ENCODE measurements at regions not wholly inside any gene's neighbourhood (a gene's known extent, or its start where the extent isn't known, plus 50 kb on each side); places are given as distances from the start of the nearest gene placed in this dataset.

DNA sequence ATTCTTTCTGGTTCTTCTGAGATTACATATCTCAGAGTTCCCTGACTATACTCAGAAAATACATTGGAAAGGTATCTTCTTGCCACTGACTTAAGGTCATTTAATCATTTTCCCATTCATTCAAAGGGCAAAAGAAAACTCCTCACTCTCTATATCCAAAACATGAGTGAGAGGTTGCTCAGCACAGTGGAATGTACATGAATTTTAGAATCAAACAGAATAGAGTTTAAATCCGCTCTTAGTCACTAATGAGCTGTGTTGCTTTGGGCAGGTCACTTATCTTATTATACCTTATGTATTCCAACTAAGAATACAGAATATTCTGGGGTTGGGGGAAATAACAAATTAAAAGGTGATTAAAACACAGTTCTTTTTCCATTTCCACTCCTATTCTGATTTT lies 452.6 kb upstream of the KLF12 start:
- 89 to 91% (median 91%) methylated on average over 1 of the region's 1 CpG for WGBS, 3 donors
- H3K9me3 ChIP-seq (ENCODE audit: control insufficient read depth in 2 of 2, insufficient read depth in 1 of 2, low read depth in 1 of 2, low read length in 1 of 2): no peaks in the 10 kb centered on the region
- no peaks in the 10 kb centered on the region for H3K36me3 ChIP-seq (ENCODE audit: control insufficient read depth in 3 of 3, insufficient read depth in 2 of 3, low read depth in 1 of 3, low read length in 3 of 3)
- H3K27ac ChIP-seq (ENCODE audit: low read depth in 1 of 3, low read length in 2 of 3): no peak overlapping the region
- peaks cover 0 to 2% (median 0%) of the 10 kb centered on the region in 3 donors for H3K27me3 ChIP-seq (ENCODE audit: control insufficient read depth in 3 of 3, insufficient read depth in 3 of 3, low read length in 3 of 3)
- DNase-seq (no peak), FAIRE-seq (no peak)
- H3K4me1 ChIP-seq (ENCODE audit: control insufficient read depth in 3 of 3, insufficient read depth in 2 of 3, low read depth in 1 of 3, low read length in 2 of 3): no peaks in the 10 kb centered on the region
- H3K4me3 ChIP-seq (ENCODE audit: low read depth in 1 of 3, low read length in 3 of 3): no peak overlapping the region

GRCh38 chr13:74576420-74576819 lies 442.2 kb upstream of the KLF12 start:
- FAIRE-seq: no peak
- WGBS, 3 donors: 71 to 73% (median 71%) methylated on average over 5 of the region's 5 CpGs
- H3K4me3 ChIP-seq (ENCODE audit: low read depth in 1 of 3, low read length in 3 of 3): no peak overlapping the region
- H3K9me3 ChIP-seq (ENCODE audit: control insufficient read depth in 2 of 2, insufficient read depth in 1 of 2, low read depth in 1 of 2, low read length in 1 of 2): no peaks in the 10 kb centered on the region
- no peaks in the 10 kb centered on the region for H3K36me3 ChIP-seq (ENCODE audit: control insufficient read depth in 3 of 3, insufficient read depth in 2 of 3, low read depth in 1 of 3, low read length in 3 of 3)
- no peak overlapping the region for H3K27ac ChIP-seq (ENCODE audit: low read depth in 1 of 3, low read length in 2 of 3)
- no peak for DNase-seq
- peaks cover 0 to 11% (median 3%) of the 10 kb centered on the region in 3 donors for H3K27me3 ChIP-seq (ENCODE audit: control insufficient read depth in 3 of 3, insufficient read depth in 3 of 3, low read length in 3 of 3)
- H3K4me1 ChIP-seq (ENCODE audit: control insufficient read depth in 3 of 3, insufficient read depth in 2 of 3, low read depth in 1 of 3, low read length in 2 of 3): no peaks in the 10 kb centered on the region

DNA sequence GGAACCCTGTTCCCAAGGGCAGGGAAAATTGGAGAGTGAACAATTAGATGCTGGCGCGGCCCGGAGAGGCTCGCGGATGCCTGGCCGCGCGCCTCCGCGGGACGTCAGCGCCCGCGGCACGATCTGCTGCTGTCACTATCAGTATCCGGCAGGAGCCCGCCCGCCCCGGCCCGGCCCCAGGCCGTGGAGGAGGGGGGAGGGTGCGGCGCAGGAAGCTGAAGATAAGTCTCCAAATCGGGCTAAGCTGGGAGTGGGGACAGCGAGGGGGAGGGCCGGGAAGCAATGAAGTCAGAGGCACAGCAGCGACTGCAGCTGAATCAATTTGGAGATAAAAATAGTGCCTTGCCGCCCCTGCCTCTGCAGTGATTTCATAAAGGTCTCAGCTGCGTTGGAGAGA lies 441.5 kb upstream of the KLF12 start:
- no peaks in the 10 kb centered on the region for H3K4me1 ChIP-seq (ENCODE audit: control insufficient read depth in 3 of 3, insufficient read depth in 2 of 3, low read depth in 1 of 3, low read length in 2 of 3)
- peak overlapping the region in 1 of 3 donors; percentile 25 for H3K4me3 ChIP-seq (ENCODE audit: low read depth in 1 of 3, low read length in 3 of 3)
- DNase-seq (peak; percentile 3 to 63), FAIRE-seq (no peak)
- WGBS, 3 donors: 0 to 5% (median 2%) methylated on average over 29 of the region's 29 CpGs
- H3K9me3 ChIP-seq (ENCODE audit: control insufficient read depth in 2 of 2, insufficient read depth in 1 of 2, low read depth in 1 of 2, low read length in 1 of 2): no peaks in the 10 kb centered on the region
- no peak overlapping the region for H3K27ac ChIP-seq (ENCODE audit: low read depth in 1 of 3, low read length in 2 of 3)
- no peaks in the 10 kb centered on the region for H3K36me3 ChIP-seq (ENCODE audit: control insufficient read depth in 3 of 3, insufficient read depth in 2 of 3, low read depth in 1 of 3, low read length in 3 of 3)
- H3K27me3 ChIP-seq (ENCODE audit: control insufficient read depth in 3 of 3, insufficient read depth in 3 of 3, low read length in 3 of 3): peaks cover 0 to 11% (median 3%) of the 10 kb centered on the region in 3 donors

DNA sequence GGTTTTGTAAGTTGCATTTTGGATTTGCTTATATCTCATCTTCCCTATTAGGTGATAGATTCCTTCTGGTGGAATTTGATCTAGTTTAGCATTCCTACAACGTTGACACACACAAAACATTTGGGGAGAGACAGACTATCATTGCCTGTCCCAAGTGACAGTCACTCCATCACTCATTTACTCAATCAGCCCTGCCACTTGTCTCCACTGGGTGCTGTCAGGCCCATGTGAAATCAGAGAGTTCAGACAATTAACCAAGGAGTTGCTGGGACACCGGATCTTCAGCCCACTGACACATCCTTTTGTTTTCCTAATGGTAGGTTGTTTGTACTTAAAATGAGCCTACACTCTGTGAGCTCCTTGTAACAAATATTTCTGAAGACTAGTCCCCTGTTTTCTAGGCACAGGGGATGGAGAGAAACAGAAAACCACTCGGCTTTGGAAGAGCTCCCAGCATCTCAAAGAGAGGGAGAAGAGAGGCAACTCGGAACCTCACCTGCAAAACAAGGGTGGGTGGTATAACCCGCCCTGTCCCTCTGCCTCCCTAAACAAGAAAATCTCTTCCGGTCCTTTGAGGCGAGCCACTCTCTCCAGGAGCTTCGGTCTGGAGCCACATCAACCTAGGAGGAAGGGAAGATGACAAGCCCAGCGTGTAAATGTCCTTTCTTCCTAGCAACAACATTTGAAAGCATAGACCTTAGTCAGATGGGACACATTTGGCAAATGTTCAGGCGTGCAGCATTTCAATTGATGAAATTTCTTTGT lies 440.9 kb upstream of the KLF12 start:
- no peak for DNase-seq
- no peaks in the 10 kb centered on the region for H3K36me3 ChIP-seq (ENCODE audit: control insufficient read depth in 3 of 3, insufficient read depth in 2 of 3, low read depth in 1 of 3, low read length in 3 of 3)
- H3K9me3 ChIP-seq (ENCODE audit: control insufficient read depth in 2 of 2, insufficient read depth in 1 of 2, low read depth in 1 of 2, low read length in 1 of 2): no peaks in the 10 kb centered on the region
- peaks cover 0 to 11% (median 3%) of the 10 kb centered on the region in 3 donors for H3K27me3 ChIP-seq (ENCODE audit: control insufficient read depth in 3 of 3, insufficient read depth in 3 of 3, low read length in 3 of 3)
- 18 to 25% (median 22%) methylated on average over 10 of the region's 10 CpGs for WGBS, 3 donors
- no peak overlapping the region for H3K27ac ChIP-seq (ENCODE audit: low read depth in 1 of 3, low read length in 2 of 3)
- FAIRE-seq: no peak
- H3K4me3 ChIP-seq (ENCODE audit: low read depth in 1 of 3, low read length in 3 of 3): peak overlapping the region in 1 of 3 donors; percentile 25
- no peaks in the 10 kb centered on the region for H3K4me1 ChIP-seq (ENCODE audit: control insufficient read depth in 3 of 3, insufficient read depth in 2 of 3, low read depth in 1 of 3, low read length in 2 of 3)

DNA sequence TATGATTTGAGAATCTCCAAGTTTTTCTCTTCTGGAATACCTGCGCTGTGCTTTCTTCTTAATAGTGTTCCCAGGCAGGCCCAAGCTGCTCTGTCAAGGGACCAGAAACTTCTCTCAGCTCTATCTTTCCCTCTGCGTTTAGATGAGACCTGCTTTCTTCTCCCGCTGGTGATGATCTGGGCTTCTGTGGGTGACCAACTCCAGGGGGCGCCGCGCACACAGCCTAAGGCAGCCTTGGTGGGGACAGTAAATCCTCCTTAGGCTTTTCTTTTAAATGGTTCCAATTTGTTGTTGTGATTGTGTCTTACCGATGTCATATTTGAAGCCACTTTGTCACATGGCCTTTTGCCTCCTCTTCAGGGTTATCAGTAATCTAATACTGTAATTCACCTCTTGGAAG lies 439.4 kb upstream of the KLF12 start:
- H3K27me3 ChIP-seq (ENCODE audit: control insufficient read depth in 3 of 3, insufficient read depth in 3 of 3, low read length in 3 of 3): peaks cover 0 to 11% (median 3%) of the 10 kb centered on the region in 3 donors
- H3K4me3 ChIP-seq (ENCODE audit: low read depth in 1 of 3, low read length in 3 of 3): no peak overlapping the region
- no peaks in the 10 kb centered on the region for H3K4me1 ChIP-seq (ENCODE audit: control insufficient read depth in 3 of 3, insufficient read depth in 2 of 3, low read depth in 1 of 3, low read length in 2 of 3)
- H3K27ac ChIP-seq (ENCODE audit: low read depth in 1 of 3, low read length in 2 of 3): no peak overlapping the region
- FAIRE-seq: no peak
- WGBS, 3 donors: 72 to 78% (median 77%) methylated on average over 7 of the region's 7 CpGs
- H3K9me3 ChIP-seq (ENCODE audit: control insufficient read depth in 2 of 2, insufficient read depth in 1 of 2, low read depth in 1 of 2, low read length in 1 of 2): no peaks in the 10 kb centered on the region
- H3K36me3 ChIP-seq (ENCODE audit: control insufficient read depth in 3 of 3, insufficient read depth in 2 of 3, low read depth in 1 of 3, low read length in 3 of 3): no peaks in the 10 kb centered on the region
- DNase-seq: no peak

- FAIRE-seq: no peak
- DNase-seq: no peak
- H3K27me3 ChIP-seq (ENCODE audit: control insufficient read depth in 3 of 3, insufficient read depth in 3 of 3, low read length in 3 of 3): peaks cover 0 to 11% (median 3%) of the 10 kb centered on the region in 3 donors
- no peaks in the 10 kb centered on the region for H3K36me3 ChIP-seq (ENCODE audit: control insufficient read depth in 3 of 3, insufficient read depth in 2 of 3, low read depth in 1 of 3, low read length in 3 of 3)
- no peak overlapping the region for H3K27ac ChIP-seq (ENCODE audit: low read depth in 1 of 3, low read length in 2 of 3)
- H3K4me1 ChIP-seq (ENCODE audit: control insufficient read depth in 3 of 3, insufficient read depth in 2 of 3, low read depth in 1 of 3, low read length in 2 of 3): no peaks in the 10 kb centered on the region
- H3K4me3 ChIP-seq (ENCODE audit: low read depth in 1 of 3, low read length in 3 of 3): no peak overlapping the region
- H3K9me3 ChIP-seq (ENCODE audit: control insufficient read depth in 2 of 2, insufficient read depth in 1 of 2, low read depth in 1 of 2, low read length in 1 of 2): no peaks in the 10 kb centered on the region
- 84 to 91% (median 89%) methylated on average over 4 of the region's 4 CpGs for WGBS, 3 donors
These were observed 437.6 kb upstream of the KLF12 start for GRCh38 chr13:74571811-74572210.

DNA sequence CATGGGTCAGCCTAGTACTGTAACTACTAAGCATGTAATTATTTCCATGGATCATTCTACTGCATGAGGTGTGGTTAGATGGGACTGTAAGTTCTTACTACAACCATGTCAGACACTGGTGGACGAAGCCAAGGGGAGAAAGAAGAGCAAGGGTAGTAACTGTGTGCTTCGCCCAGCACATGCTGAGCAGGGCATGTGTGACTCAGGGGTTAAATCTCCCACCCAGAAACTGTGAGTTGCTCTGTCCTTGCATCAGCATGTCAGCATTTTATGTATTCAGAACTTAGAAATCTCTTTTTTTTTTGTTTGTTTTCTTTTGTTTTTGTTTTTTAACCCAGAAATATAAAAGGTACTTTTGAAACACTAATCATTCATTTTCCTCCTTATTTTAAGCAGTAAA lies 436.6 kb upstream of the KLF12 start:
- H3K4me1 ChIP-seq (ENCODE audit: control insufficient read depth in 3 of 3, insufficient read depth in 2 of 3, low read depth in 1 of 3, low read length in 2 of 3): no peaks in the 10 kb centered on the region
- FAIRE-seq (no peak), DNase-seq (no peak)
- H3K4me3 ChIP-seq (ENCODE audit: low read depth in 1 of 3, low read length in 3 of 3): no peak overlapping the region
- H3K27ac ChIP-seq (ENCODE audit: low read depth in 1 of 3, low read length in 2 of 3): no peak overlapping the region
- 64 to 77% (median 68%) methylated on average over 2 of the region's 2 CpGs for WGBS, 3 donors
- peaks cover 0 to 9% (median 3%) of the 10 kb centered on the region in 3 donors for H3K27me3 ChIP-seq (ENCODE audit: control insufficient read depth in 3 of 3, insufficient read depth in 3 of 3, low read length in 3 of 3)
- no peaks in the 10 kb centered on the region for H3K9me3 ChIP-seq (ENCODE audit: control insufficient read depth in 2 of 2, insufficient read depth in 1 of 2, low read depth in 1 of 2, low read length in 1 of 2)
- no peaks in the 10 kb centered on the region for H3K36me3 ChIP-seq (ENCODE audit: control insufficient read depth in 3 of 3, insufficient read depth in 2 of 3, low read depth in 1 of 3, low read length in 3 of 3)

GRCh38 chr13:74570046-74570445 lies 435.8 kb upstream of the KLF12 start:
- DNase-seq (no peak), FAIRE-seq (no peak)
- no peak overlapping the region for H3K4me3 ChIP-seq (ENCODE audit: low read depth in 1 of 3, low read length in 3 of 3)
- no peaks in the 10 kb centered on the region for H3K36me3 ChIP-seq (ENCODE audit: control insufficient read depth in 3 of 3, insufficient read depth in 2 of 3, low read depth in 1 of 3, low read length in 3 of 3)
- peaks cover 0 to 2% (median 0%) of the 10 kb centered on the region in 3 donors for H3K27me3 ChIP-seq (ENCODE audit: control insufficient read depth in 3 of 3, insufficient read depth in 3 of 3, low read length in 3 of 3)
- WGBS, 3 donors: 86 to 97% (median 93%) methylated on average over 1 of the region's 1 CpG
- no peak overlapping the region for H3K27ac ChIP-seq (ENCODE audit: low read depth in 1 of 3, low read length in 2 of 3)
- no peaks in the 10 kb centered on the region for H3K4me1 ChIP-seq (ENCODE audit: control insufficient read depth in 3 of 3, insufficient read depth in 2 of 3, low read depth in 1 of 3, low read length in 2 of 3)
- no peaks in the 10 kb centered on the region for H3K9me3 ChIP-seq (ENCODE audit: control insufficient read depth in 2 of 2, insufficient read depth in 1 of 2, low read depth in 1 of 2, low read length in 1 of 2)

DNA sequence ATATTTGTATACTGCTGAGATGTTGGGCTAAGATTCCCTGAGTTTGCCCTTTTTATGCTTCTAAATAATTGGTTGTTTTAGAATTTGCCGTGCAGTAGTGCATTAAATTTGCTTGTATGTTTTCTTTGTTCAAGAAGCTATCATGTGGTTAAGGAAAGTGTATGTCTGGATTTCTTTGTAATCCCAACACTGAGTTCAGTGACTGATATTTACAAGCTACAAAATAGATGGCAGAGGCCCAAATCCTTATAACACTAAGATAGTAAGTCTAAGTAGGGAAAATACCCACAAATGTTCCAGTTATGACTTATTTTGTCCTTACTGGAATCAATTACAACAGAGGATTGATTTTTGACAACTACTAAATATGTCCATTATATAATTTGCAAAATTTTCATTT lies 435.0 kb upstream of the KLF12 start:
- no peaks in the 10 kb centered on the region for H3K9me3 ChIP-seq (ENCODE audit: control insufficient read depth in 2 of 2, insufficient read depth in 1 of 2, low read depth in 1 of 2, low read length in 1 of 2)
- DNase-seq: no peak
- no peaks in the 10 kb centered on the region for H3K36me3 ChIP-seq (ENCODE audit: control insufficient read depth in 3 of 3, insufficient read depth in 2 of 3, low read depth in 1 of 3, low read length in 3 of 3)
- 0% methylated on average over 1 of the region's 1 CpG for WGBS, 3 donors
- no peak overlapping the region for H3K27ac ChIP-seq (ENCODE audit: low read depth in 1 of 3, low read length in 2 of 3)
- no peaks in the 10 kb centered on the region for H3K27me3 ChIP-seq (ENCODE audit: control insufficient read depth in 3 of 3, insufficient read depth in 3 of 3, low read length in 3 of 3)
- no peaks in the 10 kb centered on the region for H3K4me1 ChIP-seq (ENCODE audit: control insufficient read depth in 3 of 3, insufficient read depth in 2 of 3, low read depth in 1 of 3, low read length in 2 of 3)
- no peak overlapping the region for H3K4me3 ChIP-seq (ENCODE audit: low read depth in 1 of 3, low read length in 3 of 3)
- FAIRE-seq: no peak
